ENCODE measurements at regions not wholly inside any gene's neighbourhood (a gene's known extent, or its start where the extent isn't known, plus 50 kb on each side); places are given as distances from the start of the nearest gene placed in this dataset.

GRCh38 chr2:120845277-120845676 is 109.6 kb downstream of the GLI2 start:
- in situ Hi-C loops (cut with MboI; ENCODE audit: low pct_ligation_motif_present in 1 of 4, low pct_unique_long_range_greater_than_20kb in 1 of 4, low sequenced_read_pairs in 3 of 4) = no loop called here

GRCh38 chr2:120846406-120847095 is 110.9 kb downstream of the GLI2 start:
- H3K4me1 ChIP-seq = peaks cover 0 to 14% (median 3%) of the 10 kb centered on the region in 4 donors
- TF ChIP-seq POLR2AphosphoS5 (IDR thresholded peaks at IDR 0.05) (no peak), CTCF (IDR thresholded peaks at IDR 0.05) (no peak), EP300 (IDR thresholded peaks at IDR 0.05; ENCODE audit: low read depth) (no peak), POLR2A (IDR thresholded peaks at IDR 0.05) (no peak)
- no peak overlapping the region for H3K27ac ChIP-seq
- no peaks in the 10 kb centered on the region for H3K27me3 ChIP-seq
- intact Hi-C loops (cut with DNase I; ENCODE audit: low total_unique reads) (no loop called here), in situ Hi-C loops (cut with MboI; ENCODE audit: low pct_ligation_motif_present in 1 of 4, low pct_unique_long_range_greater_than_20kb in 1 of 4, low sequenced_read_pairs in 3 of 4) (no loop called here)
- H3K4me3 ChIP-seq = no peak overlapping the region
- 84% methylated on average over 14 of the region's 14 CpGs; no CpG with 5 or more reads in 1 of the 2 donors for WGBS, 2 donors (ENCODE audit: low coverage in 1 of 2)
- H3K9me3 ChIP-seq = no peaks in the 10 kb centered on the region
- no peaks in the 10 kb centered on the region for H3K36me3 ChIP-seq
- DNase-seq = no peak

More at GRCh38 chr2:120845277-120845676, 109.6 kb downstream of the GLI2 start:
- H3K36me3 ChIP-seq = no peaks in the 10 kb centered on the region
- H3K4me3 ChIP-seq = no peak overlapping the region
- intact Hi-C loops (cut with DNase I; ENCODE audit: low total_unique reads) = no loop called here
- 68% methylated on average over 9 of the region's 9 CpGs; no CpG with 5 or more reads in 1 of the 2 donors for WGBS, 2 donors (ENCODE audit: low coverage in 1 of 2)
- peaks cover 0 to 14% (median 3%) of the 10 kb centered on the region in 4 donors for H3K4me1 ChIP-seq
- no peak overlapping the region for H3K27ac ChIP-seq
- H3K27me3 ChIP-seq = no peaks in the 10 kb centered on the region
- TF ChIP-seq CTCF (IDR thresholded peaks at IDR 0.05) = no peak
- no peak for TF ChIP-seq POLR2A (IDR thresholded peaks at IDR 0.05)
- no peak for TF ChIP-seq EP300 (IDR thresholded peaks at IDR 0.05; ENCODE audit: low read depth)
- no peak for TF ChIP-seq POLR2AphosphoS5 (IDR thresholded peaks at IDR 0.05)
- no peaks in the 10 kb centered on the region for H3K9me3 ChIP-seq
- no peak for DNase-seq

- no peak for DNase-seq
- 60 to 76% methylated on average over 1 to 17 of the region's 24 CpGs for WGBS, 2 donors (ENCODE audit: low coverage in 1 of 2)
- Histone ChIP-seq H3K4me1 (peaks cover 0 to 14% (median 3%) of the 10 kb centered on the region in 4 donors), H3K27ac (no peak overlapping the region), H3K4me3 (no peak overlapping the region), H3K27me3 (no peaks in the 10 kb centered on the region), H3K36me3 (no peaks in the 10 kb centered on the region), H3K9me3 (no peaks in the 10 kb centered on the region)
- intact Hi-C loops (cut with DNase I; ENCODE audit: low total_unique reads) (no loop called here), in situ Hi-C loops (cut with MboI; ENCODE audit: low pct_ligation_motif_present in 1 of 4, low pct_unique_long_range_greater_than_20kb in 1 of 4, low sequenced_read_pairs in 3 of 4) (no loop called here)
- TF ChIP-seq POLR2A (IDR thresholded peaks at IDR 0.05) (no peak), EP300 (IDR thresholded peaks at IDR 0.05; ENCODE audit: low read depth) (no peak), CTCF (IDR thresholded peaks at IDR 0.05) (no peak), POLR2AphosphoS5 (IDR thresholded peaks at IDR 0.05) (no peak)
Measured at GRCh38 chr2:120847700-120848321, 112.1 kb downstream of the GLI2 start.

- Histone ChIP-seq H3K27ac (no peak overlapping the region), H3K9me3 (no peaks in the 10 kb centered on the region), H3K4me1 (peaks cover 0 to 14% (median 3%) of the 10 kb centered on the region in 4 donors), H3K27me3 (no peaks in the 10 kb centered on the region), H3K4me3 (no peak overlapping the region), H3K36me3 (no peaks in the 10 kb centered on the region)
- no peak for DNase-seq
- WGBS, 2 donors (ENCODE audit: low coverage in 1 of 2) = 88 to 94% methylated on average over 2 of the region's 2 CpGs
- in situ Hi-C loops (cut with MboI; ENCODE audit: low pct_ligation_motif_present in 1 of 4, low pct_unique_long_range_greater_than_20kb in 1 of 4, low sequenced_read_pairs in 3 of 4) (no loop called here), intact Hi-C loops (cut with DNase I; ENCODE audit: low total_unique reads) (no loop called here)
- no peak for TF ChIP-seq POLR2A (IDR thresholded peaks at IDR 0.05)
- no peak for TF ChIP-seq EP300 (IDR thresholded peaks at IDR 0.05; ENCODE audit: low read depth)
- TF ChIP-seq CTCF (IDR thresholded peaks at IDR 0.05) = no peak
- TF ChIP-seq POLR2AphosphoS5 (IDR thresholded peaks at IDR 0.05) = no peak
Measured at GRCh38 chr2:120849278-120849677, 113.6 kb downstream of the GLI2 start.
